Transverse colon (tissue), 4 donors: ENCODE measurements at regions not wholly inside any gene's neighbourhood (a gene's known extent, or its start where the extent isn't known, plus 50 kb on each side); places are given as distances from the start of the nearest gene placed in this dataset.
"Not testable (repeated sequence)": the region's sequence is repeated elsewhere in the genome, so short reads cannot be mapped to it uniquely, and the experiment has no call there.

Experiments used
- DNase-seq: peaks from one replicate; pipeline ENCODE4 v3.0.0-alpha.2; 2019
- H3K27ac ChIP-seq, 4 donors: fragments of 200-600 bp; sonication (generic); 2 replicates each; pipeline ENCODE4 v1.5.1; 2016 to 2018; ENCODE audit warnings: inconsistent platforms in 4 of 4
- H3K27me3 ChIP-seq: fragments of 200-600 bp; sonication (generic); 2 replicates; pipeline ENCODE4 v1.5.1; 2017; ENCODE audit warnings: inconsistent platforms
- H3K36me3 ChIP-seq, 4 donors: fragments of 200-600 bp; sonication (generic); 2 replicates each; pipeline ENCODE4 v1.5.1; 2017 to 2019; ENCODE audit warnings: inconsistent platforms in 4 of 4
- H3K4me1 ChIP-seq, 4 donors: fragments of 200-600 bp; sonication (generic); 2 replicates each; pipeline ENCODE4 v1.5.1; 2017 to 2020; ENCODE audit warnings: inconsistent platforms in 4 of 4
- H3K4me3 ChIP-seq, 4 donors: fragments of 200-600 bp; sonication (generic); 1 replicate in 1 of 4; 2 replicates in 3 of 4; pipeline versions ENCODE4 v1.5.1 to v1.6.1; 2017 to 2019; ENCODE audit warnings: inconsistent platforms in 4 of 4
- H3K9me3 ChIP-seq, 2 donors: fragments of 200-600 bp; sonication (generic); 2 replicates each; pipeline ENCODE4 v1.5.1; 2017 to 2019; ENCODE audit warnings: inconsistent platforms in 2 of 2
- EP300 ChIP-seq: sonication (generic); formaldehyde crosslinking; IDR thresholded peaks from one replicate; pipeline ENCODE4 v1.6.1; 2017; ENCODE audit warnings: antibody characterized with exemption, low read depth
- POLR2A ChIP-seq: fragments of 450-650 bp; IDR thresholded peaks from one replicate; pipeline ENCODE4 v1.6.1; 2016; ENCODE audit warnings: antibody characterized with exemption, mild to moderate bottlenecking, moderate library complexity
- POLR2AphosphoS5 ChIP-seq, 3 donors: sonication (generic); formaldehyde crosslinking; IDR thresholded peaks; one replicate each; pipeline ENCODE4 v1.6.1; 2016; ENCODE audit warnings: antibody characterized with exemption in 3 of 3
- WGBS, 2 donors: methylation state at CpG; one replicate each; pipeline ENCODE4 v1.1.5; 2018; ENCODE audit warnings: low coverage in 1 of 2; 5-methylcytosine and 5-hydroxymethylcytosine counted together
- in situ Hi-C, 4 donors: fragments of 200-750 bp; cut with MboI; loops; one replicate each; pipeline versions ENCODE4 v1.15.0 to v1.15.1; 2017; ENCODE audit warnings: low sequenced_read_pairs in 3 of 4, low pct_ligation_motif_present in 1 of 4, low pct_unique_long_range_greater_than_20kb in 1 of 4
- intact Hi-C: fragments of 100-400 bp; cut with DNase I; formaldehyde crosslinking; loops from one replicate; pipeline ENCODE4 v1.15.1; 2023; ENCODE audit warnings: low total_unique reads
- TF ChIP-seq, protein P1 (sequence below), 5 experiments: fragments of 200-600 bp in 3 of 5; fragments of 450-650 bp in 2 of 5; sonication (generic) in 3 of 5; IDR thresholded peaks; 1 replicate in 2 of 5; 2 replicates in 3 of 5; pipeline ENCODE4 v1.5.1; 2016 to 2017; ENCODE audit warnings: antibody characterized with exemption in 5 of 5, inconsistent platforms in 3 of 5, mild to moderate bottlenecking in 2 of 5, moderate library complexity in 1 of 5

DNA sequence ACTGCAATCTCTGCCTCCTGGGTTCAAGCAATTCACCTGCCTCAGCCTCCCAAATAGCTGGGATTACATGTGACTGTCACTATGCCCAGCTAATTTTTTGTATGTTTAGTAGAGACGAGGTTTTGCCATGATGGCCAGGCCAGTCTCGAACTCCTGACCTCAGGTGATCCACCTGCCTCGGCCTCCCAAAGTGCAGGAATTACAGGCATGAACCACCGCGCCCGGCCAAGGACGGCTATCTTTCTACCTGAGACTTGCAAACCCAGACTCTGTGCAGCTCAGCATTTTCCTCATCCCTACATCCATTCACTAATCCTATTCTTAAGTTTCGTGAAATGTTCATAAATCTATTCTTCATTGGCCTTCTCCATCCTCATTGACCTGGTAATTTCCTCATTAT, 330.0 kb downstream of the ANTXR2 start:
- H3K27ac ChIP-seq: no peak overlapping the region
- intact Hi-C loops: no loop called here
- 95% methylated on average over 8 of the region's 8 CpGs; no CpG with 5 or more reads in 1 of the 2 donors for WGBS, 2 donors
- H3K9me3 ChIP-seq: no peaks in the 10 kb centered on the region
- no peaks in the 10 kb centered on the region for H3K4me1 ChIP-seq
- H3K27me3 ChIP-seq: no peaks in the 10 kb centered on the region
- H3K4me3 ChIP-seq: no peak overlapping the region
- H3K36me3 ChIP-seq: no peaks in the 10 kb centered on the region
- DNase-seq: no peak
- in situ Hi-C loops: loop anchor here in 1 of 4 donors (10.0 kb wide), 1 partner anchor 58 kb away; no protein-coding TSS in a partner anchor
- TF ChIP-seq POLR2AphosphoS5 (IDR thresholded peaks at IDR 0.05) (no peak), POLR2A (no peak)
- TF ChIP-seq, protein P1, sequence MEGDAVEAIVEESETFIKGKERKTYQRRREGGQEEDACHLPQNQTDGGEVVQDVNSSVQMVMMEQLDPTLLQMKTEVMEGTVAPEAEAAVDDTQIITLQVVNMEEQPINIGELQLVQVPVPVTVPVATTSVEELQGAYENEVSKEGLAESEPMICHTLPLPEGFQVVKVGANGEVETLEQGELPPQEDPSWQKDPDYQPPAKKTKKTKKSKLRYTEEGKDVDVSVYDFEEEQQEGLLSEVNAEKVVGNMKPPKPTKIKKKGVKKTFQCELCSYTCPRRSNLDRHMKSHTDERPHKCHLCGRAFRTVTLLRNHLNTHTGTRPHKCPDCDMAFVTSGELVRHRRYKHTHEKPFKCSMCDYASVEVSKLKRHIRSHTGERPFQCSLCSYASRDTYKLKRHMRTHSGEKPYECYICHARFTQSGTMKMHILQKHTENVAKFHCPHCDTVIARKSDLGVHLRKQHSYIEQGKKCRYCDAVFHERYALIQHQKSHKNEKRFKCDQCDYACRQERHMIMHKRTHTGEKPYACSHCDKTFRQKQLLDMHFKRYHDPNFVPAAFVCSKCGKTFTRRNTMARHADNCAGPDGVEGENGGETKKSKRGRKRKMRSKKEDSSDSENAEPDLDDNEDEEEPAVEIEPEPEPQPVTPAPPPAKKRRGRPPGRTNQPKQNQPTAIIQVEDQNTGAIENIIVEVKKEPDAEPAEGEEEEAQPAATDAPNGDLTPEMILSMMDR (IDR thresholded peaks at IDR 0.05): no peak

DNA sequence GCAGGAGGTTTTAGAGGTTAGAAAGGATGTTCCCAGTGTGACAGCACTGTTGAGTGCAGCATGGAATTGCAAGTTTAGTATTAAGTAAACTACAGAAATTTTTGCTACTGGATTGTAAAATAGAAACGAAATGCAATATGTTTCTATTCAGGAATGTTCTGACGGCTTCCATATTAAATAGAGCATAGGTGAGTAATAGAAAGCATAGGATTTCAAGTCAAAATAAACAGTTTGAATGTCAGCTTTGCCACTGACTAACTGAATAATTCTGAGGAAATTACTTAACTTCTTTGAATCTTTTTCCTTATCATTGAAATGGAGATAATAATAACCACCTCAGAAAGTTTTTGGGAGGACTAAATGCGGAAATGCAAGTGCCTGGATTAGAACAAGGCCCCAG, 331.9 kb upstream of the GK2 start:
- DNase-seq: no peak
- H3K27ac ChIP-seq: no peak overlapping the region
- intact Hi-C loops (no loop called here), in situ Hi-C loops (loop anchor here in 1 of 4 donors (10.0 kb wide), 1 partner anchor 55 kb away; no protein-coding TSS in a partner anchor)
- H3K36me3 ChIP-seq: no peaks in the 10 kb centered on the region
- H3K4me1 ChIP-seq: no peaks in the 10 kb centered on the region
- no peak for TF ChIP-seq POLR2A
- TF ChIP-seq POLR2AphosphoS5 (IDR thresholded peaks at IDR 0.05): no peak
- H3K27me3 ChIP-seq: no peaks in the 10 kb centered on the region
- no peaks in the 10 kb centered on the region for H3K9me3 ChIP-seq
- H3K4me3 ChIP-seq: no peak overlapping the region
- 49 to 56% methylated on average over 3 of the region's 3 CpGs for WGBS, 2 donors

DNA sequence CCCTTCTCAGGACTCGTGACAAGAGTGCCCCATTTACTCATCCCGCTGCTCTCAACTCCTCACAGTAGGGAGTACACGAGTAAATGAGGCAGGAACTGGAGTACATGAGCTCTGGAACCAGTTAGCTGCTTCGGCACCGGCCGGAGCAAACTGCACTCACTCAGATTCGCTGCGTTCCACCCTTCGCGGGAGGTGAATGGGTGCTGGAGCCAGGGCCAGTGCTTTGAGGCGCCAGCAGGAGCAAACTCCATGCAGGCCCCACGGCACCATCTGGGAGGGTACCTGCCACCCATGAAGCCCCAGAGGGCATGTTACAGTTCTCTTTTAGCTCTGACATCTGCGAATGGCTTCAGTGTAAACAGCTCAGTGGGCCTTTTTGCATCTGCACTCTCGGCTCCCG, 315.5 kb upstream of the GK2 start:
- H3K36me3 ChIP-seq: no peaks in the 10 kb centered on the region
- in situ Hi-C loops (no loop called here), intact Hi-C loops (no loop called here)

DNA sequence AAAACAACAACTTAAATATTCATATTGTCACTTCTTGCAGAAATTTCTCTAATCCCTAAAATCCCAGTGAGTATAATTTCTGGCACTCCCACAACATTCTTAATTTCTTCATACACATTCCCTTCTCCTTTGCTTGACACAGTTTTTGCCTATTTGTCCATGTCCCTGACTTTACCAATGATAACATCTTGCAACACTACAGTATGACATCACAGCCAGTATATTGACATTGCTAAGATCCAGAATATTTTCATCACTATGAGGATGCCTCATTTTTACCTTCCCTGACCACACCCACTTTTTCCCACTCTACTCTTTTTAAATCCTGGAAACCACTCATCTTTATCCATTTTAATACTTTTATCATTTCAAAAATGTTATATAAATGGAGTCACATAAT, 292.3 kb upstream of the GK2 start:
- in situ Hi-C loops: no loop called here
- intact Hi-C loops: no loop called here
- H3K36me3 ChIP-seq: no peaks in the 10 kb centered on the region
- H3K9me3 ChIP-seq: no peaks in the 10 kb centered on the region
- H3K4me3 ChIP-seq: no peak overlapping the region
- H3K4me1 ChIP-seq: no peaks in the 10 kb centered on the region
- TF ChIP-seq POLR2A: no peak
- TF ChIP-seq, protein P1 (IDR thresholded peaks at IDR 0.05): no peak
- TF ChIP-seq EP300: no peak
- no peak for TF ChIP-seq POLR2AphosphoS5 (IDR thresholded peaks at IDR 0.05)
- no peak overlapping the region for H3K27ac ChIP-seq
- no peaks in the 10 kb centered on the region for H3K27me3 ChIP-seq
- DNase-seq: no peak

More for the DNA sequence above, 315.5 kb upstream of the GK2 start:
- TF ChIP-seq, protein P1 (IDR thresholded peaks at IDR 0.05): no peak
- TF ChIP-seq POLR2A (no peak), POLR2AphosphoS5 (IDR thresholded peaks at IDR 0.05) (no peak), EP300 (no peak)
- no peak overlapping the region for H3K27ac ChIP-seq
- H3K27me3 ChIP-seq: no peaks in the 10 kb centered on the region
- 91 to 92% methylated on average over 9 to 15 of the region's 15 CpGs for WGBS, 2 donors
- H3K4me3 ChIP-seq: no peak overlapping the region
- no peak for DNase-seq
- H3K4me1 ChIP-seq: no peaks in the 10 kb centered on the region
- no peaks in the 10 kb centered on the region for H3K9me3 ChIP-seq

DNA sequence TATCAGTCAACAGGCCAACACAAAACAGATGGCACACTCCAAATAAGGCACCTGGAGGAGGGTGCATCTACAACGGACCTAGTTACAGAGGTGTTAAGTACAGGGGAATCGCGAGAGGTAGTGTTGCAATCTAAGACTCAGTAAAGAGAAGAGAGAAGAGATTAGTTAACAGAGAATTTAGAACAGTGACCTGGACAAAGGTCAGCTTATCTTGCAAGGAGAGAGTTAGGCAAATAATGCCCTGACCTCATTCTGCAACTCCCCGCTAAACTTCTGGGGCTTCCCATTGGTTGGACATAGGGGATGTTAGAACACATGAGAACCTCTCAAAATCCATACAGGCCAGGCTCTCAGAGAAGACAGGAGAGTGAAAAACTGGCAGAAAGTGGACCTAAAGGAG, 289.4 kb upstream of the GK2 start:
- Histone ChIP-seq H3K27ac (no peak overlapping the region), H3K4me3 (no peak overlapping the region), H3K9me3 (peaks cover 3 to 15% of the 10 kb centered on the region in 2 donors), H3K4me1 (no peaks in the 10 kb centered on the region), H3K36me3 (no peaks in the 10 kb centered on the region), H3K27me3 (no peaks in the 10 kb centered on the region)
- no peak for DNase-seq
- intact Hi-C loops (no loop called here), in situ Hi-C loops (no loop called here)
- TF ChIP-seq POLR2A (no peak), POLR2AphosphoS5 (IDR thresholded peaks at IDR 0.05) (no peak), EP300 (no peak)
- TF ChIP-seq, protein P1 (IDR thresholded peaks at IDR 0.05): no peak
- WGBS, 2 donors: 59 to 89% methylated on average over 3 to 4 of the region's 4 CpGs

DNA sequence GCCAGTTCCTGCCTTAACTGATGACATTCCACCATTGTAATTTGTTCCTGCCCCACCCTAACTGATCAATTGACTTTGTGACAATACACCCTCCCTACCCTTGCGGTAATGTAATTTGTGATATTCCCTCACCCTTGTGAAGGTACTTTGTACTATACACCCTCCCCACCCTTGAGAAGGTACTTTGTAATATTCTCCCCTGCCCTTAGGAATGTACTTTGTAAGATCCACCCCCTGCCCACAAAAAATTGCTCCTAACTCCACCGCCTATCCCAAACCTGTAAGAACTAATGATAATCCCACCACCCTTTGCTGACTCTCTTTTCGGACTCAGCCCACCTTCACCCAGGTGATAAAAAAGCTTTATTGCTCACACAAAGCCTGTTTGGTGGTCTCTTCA, 288.5 kb upstream of the GK2 start:
- peaks cover 3 to 15% of the 10 kb centered on the region in 2 donors for H3K9me3 ChIP-seq
- H3K4me1 ChIP-seq, H3K36me3 ChIP-seq, DNase-seq, H3K27me3 ChIP-seq, intact Hi-C loops, in situ Hi-C loops, H3K27ac ChIP-seq, H3K4me3 ChIP-seq: not testable (repeated sequence)
- 77 to 93% methylated on average over 3 of the region's 3 CpGs for WGBS, 2 donors
